Naive thymus-derived CD4-positive, alpha-beta T cell (primary cell): ENCODE measurements at regions not wholly inside any gene's neighbourhood (a gene's known extent, or its start where the extent isn't known, plus 50 kb on each side); places are given as distances from the start of the nearest gene placed in this dataset.
A peak's percentile ranks its signal among the peaks of the same experiment; 100 is the strongest.

ENCODE experiments used
- ATAC-seq: fragments of 150-1000 bp; cut with Tn5 transposase; 2 replicates; pipeline ENCODE4 v1.10.0; 2021; ENCODE audit warnings: mild to moderate bottlenecking, moderate library complexity
- CTCF ChIA-PET: fragments of 350-600 bp; sonication (Branson Sonifier 250); formaldehyde crosslinking; loops from one replicate; lab custom pipeline; 2021; ENCODE audit warnings: antibody characterized with exemption; lab: Charles Lee
- POLR2A ChIA-PET: fragments of 350-600 bp; sonication (Branson Sonifier 250); formaldehyde crosslinking; loops from one replicate; lab custom pipeline; 2021; ENCODE audit warnings: antibody characterized with exemption, inconsistent platforms; lab: Charles Lee
- DNase-seq, 9 donors: peaks; one replicate each; pipeline versions ENCODE4 v3.0.0 to v3.0.0-alpha.2; 2020 to 2022; ENCODE audit warnings: mixed read lengths in 1 of 9
- H3K27ac ChIP-seq: one replicate; pipeline ENCODE4 v1.7.0; 2013; ENCODE audit warnings: mild to moderate bottlenecking, low read depth, low read length, moderate library complexity
- H3K27me3 ChIP-seq, 2 donors: one replicate each; pipeline ENCODE4 v1.7.0; 2013; ENCODE audit warnings: low read length in 2 of 2, mild to moderate bottlenecking in 2 of 2, moderate library complexity in 2 of 2; ENCODE audit not compliant: control insufficient read depth in 2 of 2, insufficient read depth in 2 of 2
- H3K36me3 ChIP-seq, 3 experiments: 1 replicate in 2 of 3; 2 replicates in 1 of 3; pipeline ENCODE4 v1.7.0; 2013; ENCODE audit warnings: low read length in 3 of 3, mild to moderate bottlenecking in 3 of 3, moderate library complexity in 1 of 3; ENCODE audit not compliant: insufficient read depth in 3 of 3, control insufficient read depth in 2 of 3
- H3K4me1 ChIP-seq, 2 donors: one replicate each; pipeline ENCODE4 v1.7.0; 2013; ENCODE audit warnings: low read length in 2 of 2, mild to moderate bottlenecking in 2 of 2, moderate library complexity in 1 of 2; ENCODE audit not compliant: control insufficient read depth in 2 of 2, insufficient read depth in 2 of 2
- H3K4me3 ChIP-seq: 2 replicates; pipeline ENCODE4 v1.7.0; 2013; ENCODE audit warnings: mild to moderate bottlenecking, low read length
- H3K9me3 ChIP-seq, 3 experiments: 1 replicate in 2 of 3; 2 replicates in 1 of 3; pipeline ENCODE4 v1.7.0; 2013; ENCODE audit warnings: low read length in 3 of 3; ENCODE audit not compliant: control insufficient read depth in 2 of 3
- H3K27ac Mint-ChIP-seq, 9 donors: one replicate each; pipeline ENCODE4 v1.8.0; 2020 to 2022; ENCODE audit warnings: mixed read lengths in 9 of 9, mild to moderate bottlenecking in 8 of 9, moderate library complexity in 5 of 9, inconsistent platforms in 2 of 9
- H3K27me3 Mint-ChIP-seq, 5 donors: one replicate each; pipeline ENCODE4 v1.8.0; 2021 to 2022; ENCODE audit warnings: mixed read lengths in 5 of 5, mild to moderate bottlenecking in 1 of 5
- H3K36me3 Mint-ChIP-seq, 5 donors: one replicate each; pipeline ENCODE4 v1.8.0; 2020 to 2022; ENCODE audit warnings: mixed read lengths in 5 of 5, mild to moderate bottlenecking in 3 of 5, inconsistent platforms in 1 of 5
- H3K4me1 Mint-ChIP-seq, 7 donors: one replicate each; pipeline ENCODE4 v1.8.0; 2020 to 2022; ENCODE audit warnings: mixed read lengths in 7 of 7, mild to moderate bottlenecking in 3 of 7, inconsistent platforms in 1 of 7
- H3K4me3 Mint-ChIP-seq, 10 donors: one replicate each; pipeline ENCODE4 v1.8.0; 2020 to 2022; ENCODE audit warnings: mild to moderate bottlenecking in 10 of 10, mixed read lengths in 10 of 10, moderate library complexity in 6 of 10, inconsistent platforms in 2 of 10
- H3K9me3 Mint-ChIP-seq, 11 donors: one replicate each; pipeline ENCODE4 v1.8.0; 2020 to 2022; ENCODE audit warnings: mixed read lengths in 11 of 11, mild to moderate bottlenecking in 4 of 11, inconsistent platforms in 1 of 11, moderate library complexity in 1 of 11
- intact Hi-C, 2 donors: fragments of 100-400 bp; cut with micrococcal nuclease; formaldehyde crosslinking; loops; one replicate each; pipeline ENCODE4 v1.15.1; 2023

DNA sequence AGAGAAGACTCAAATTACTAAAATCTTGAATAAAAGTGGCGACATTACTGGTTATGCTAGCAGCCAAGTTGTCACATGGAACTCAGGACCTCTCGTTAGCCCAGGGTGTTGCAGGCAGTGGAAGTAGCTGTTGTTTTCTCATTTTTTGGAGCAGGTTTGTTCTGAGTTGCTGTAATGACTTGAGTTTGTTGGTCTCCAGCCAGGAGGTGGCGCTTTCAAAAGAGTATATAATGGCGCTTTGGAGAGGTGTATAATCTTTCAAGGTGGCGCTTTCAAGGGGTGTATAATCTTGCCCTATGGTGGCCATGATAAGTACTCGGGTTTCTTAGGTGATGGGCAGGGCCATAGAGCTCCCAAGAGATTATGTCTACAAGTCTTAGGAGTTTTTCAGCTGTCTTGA lies 632.7 kb downstream of the NTRK3 start:
- Histone ChIP-seq H3K27ac (no peak overlapping the region), H3K27me3 (no peaks in the 10 kb centered on the region), H3K4me3 (no peak overlapping the region), H3K9me3 (no peaks in the 10 kb centered on the region), H3K36me3 (no peaks in the 10 kb centered on the region), H3K4me1 (no peaks in the 10 kb centered on the region)
- intact Hi-C loops, result no loop called here
- DNase-seq (no peak), ATAC-seq (no peak)
- ChIA-PET POLR2A (no interaction called here), CTCF (no interaction called here)
- H3K4me3 Mint-ChIP-seq, result no peak overlapping the region
- H3K27me3 Mint-ChIP-seq, result peaks cover 0 to 3% (median 0%) of the 10 kb centered on the region in 5 donors
- peaks cover 0 to 7% (median 2%) of the 10 kb centered on the region in 7 donors for H3K4me1 Mint-ChIP-seq
- H3K27ac Mint-ChIP-seq, result no peak overlapping the region
- peaks cover 0 to 12% (median 5%) of the 10 kb centered on the region in 11 donors for H3K9me3 Mint-ChIP-seq
- peaks cover 0 to 4% (median 0%) of the 10 kb centered on the region in 5 donors for H3K36me3 Mint-ChIP-seq

- Histone ChIP-seq H3K27ac (no peak overlapping the region), H3K9me3 (no peaks in the 10 kb centered on the region), H3K36me3 (no peaks in the 10 kb centered on the region), H3K4me1 (no peaks in the 10 kb centered on the region), H3K27me3 (no peaks in the 10 kb centered on the region), H3K4me3 (no peak overlapping the region)
- ATAC-seq, result no peak
- DNase-seq, result no peak
- Mint-ChIP-seq H3K9me3 (peaks cover 0 to 12% (median 5%) of the 10 kb centered on the region in 11 donors), H3K27ac (no peak overlapping the region), H3K36me3 (peaks cover 0 to 4% (median 0%) of the 10 kb centered on the region in 5 donors), H3K4me1 (peaks cover 0 to 11% (median 6%) of the 10 kb centered on the region in 7 donors), H3K27me3 (no peaks in the 10 kb centered on the region), H3K4me3 (no peak overlapping the region)
- ChIA-PET CTCF (interaction anchor here (0.8 kb wide), 1 partner anchor 14 kb away, joined by 3 read pairs; no protein-coding TSS in a partner anchor), POLR2A (no interaction called here)
- intact Hi-C loops, result no loop called here
These were observed 636.1 kb downstream of the NTRK3 start for GRCh38 chr15:87620393-87620792.

DNA sequence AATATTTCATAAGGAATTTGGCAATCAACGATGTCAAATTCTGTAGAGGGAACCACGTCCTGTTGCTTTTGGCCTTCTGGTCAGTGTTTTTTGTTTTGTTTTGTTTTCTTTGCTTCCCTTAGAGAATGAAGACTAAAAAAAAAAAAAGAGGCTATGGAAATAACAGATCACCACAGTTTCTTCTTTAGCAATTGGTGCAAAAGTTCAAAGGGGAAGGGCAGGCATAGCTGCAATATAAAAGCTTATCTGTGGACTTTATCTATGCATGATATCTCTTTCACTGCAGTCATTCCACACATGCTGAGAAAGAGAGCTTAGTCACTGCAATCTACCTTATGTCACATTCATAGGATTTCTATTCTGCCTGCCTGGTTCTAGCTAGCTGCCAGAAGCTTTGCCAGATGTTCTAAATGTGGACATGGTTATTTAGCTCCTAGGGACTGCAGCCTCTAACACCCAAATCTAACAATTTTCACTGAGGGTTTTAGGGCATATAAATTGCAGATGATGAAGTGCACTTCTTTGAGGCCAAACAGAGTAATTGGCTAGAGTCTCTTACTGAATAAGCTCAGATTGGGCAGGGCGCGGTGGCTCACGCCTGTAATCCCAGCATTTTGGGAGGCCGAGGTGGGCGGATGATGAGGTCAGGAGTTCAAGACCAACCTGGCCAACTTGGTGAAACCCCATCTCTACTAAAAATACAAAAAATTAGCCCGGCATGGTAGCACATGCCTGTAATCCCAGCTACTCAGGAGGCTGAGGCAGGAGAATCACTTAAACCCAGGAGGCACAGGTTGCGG lies 637.2 kb downstream of the NTRK3 start:
- H3K9me3 ChIP-seq, result no peaks in the 10 kb centered on the region
- ChIA-PET POLR2A (interaction anchor here (0.6 kb wide), 1 partner anchor 13 kb away, joined by 5 read pairs; no protein-coding TSS in a partner anchor), CTCF (interaction anchor here (0.5 kb wide), 1 partner anchor 99 kb away, joined by 3 read pairs; no protein-coding TSS in a partner anchor)
- peak; percentile 14 for ATAC-seq
- peaks cover 0 to 12% (median 7%) of the 10 kb centered on the region in 11 donors for H3K9me3 Mint-ChIP-seq
- intact Hi-C loops, result no loop called here
- no peaks in the 10 kb centered on the region for H3K27me3 ChIP-seq
- H3K4me3 ChIP-seq, result no peak overlapping the region
- H3K4me1 Mint-ChIP-seq, result peaks cover 0 to 11% (median 6%) of the 10 kb centered on the region in 7 donors
- H3K4me3 Mint-ChIP-seq, result no peak overlapping the region
- H3K27me3 Mint-ChIP-seq, result peaks cover 0 to 6% (median 0%) of the 10 kb centered on the region in 5 donors
- H3K36me3 Mint-ChIP-seq, result peaks cover 0 to 4% (median 0%) of the 10 kb centered on the region in 5 donors
- no peaks in the 10 kb centered on the region for H3K4me1 ChIP-seq
- DNase-seq, result no peak
- H3K27ac ChIP-seq, result no peak overlapping the region
- no peaks in the 10 kb centered on the region for H3K36me3 ChIP-seq
- no peak overlapping the region for H3K27ac Mint-ChIP-seq

DNA sequence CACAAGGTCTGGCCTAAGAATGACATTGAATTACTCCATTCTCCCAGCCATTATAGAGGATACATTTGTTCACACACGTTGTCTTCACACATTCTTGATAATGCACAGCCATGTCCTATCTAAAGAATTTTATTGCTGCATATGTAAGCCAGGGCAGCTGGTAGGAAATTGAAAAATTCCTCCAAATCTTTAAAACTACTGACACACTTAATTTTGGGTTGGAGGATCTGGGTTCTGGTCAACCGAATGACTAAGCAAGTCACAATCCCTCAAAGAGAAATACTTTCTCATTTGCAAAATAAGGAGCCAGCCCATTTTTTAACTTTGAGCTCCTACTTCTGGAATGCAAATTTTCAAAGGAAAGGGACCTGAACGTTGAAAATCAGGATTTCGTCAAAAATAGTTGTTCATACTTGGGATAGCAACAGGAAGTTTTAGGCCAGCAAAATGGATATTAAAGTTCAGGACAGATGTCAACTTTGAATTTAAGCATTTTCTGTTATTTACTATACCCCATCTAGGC lies 638.3 kb downstream of the NTRK3 start:
- ATAC-seq (no peak), DNase-seq (no peak)
- CTCF ChIA-PET, result interaction anchor here (0.5 kb wide), 1 partner anchor 100 kb away, joined by 3 read pairs; no protein-coding TSS in a partner anchor
- Mint-ChIP-seq H3K27ac (no peak overlapping the region), H3K9me3 (peaks cover 0 to 12% (median 6%) of the 10 kb centered on the region in 11 donors), H3K27me3 (peaks cover 0 to 6% (median 0%) of the 10 kb centered on the region in 5 donors), H3K4me1 (peaks cover 0 to 11% (median 6%) of the 10 kb centered on the region in 7 donors), H3K36me3 (peaks cover 0 to 4% (median 0%) of the 10 kb centered on the region in 5 donors), H3K4me3 (no peak overlapping the region)
- Histone ChIP-seq H3K27me3 (no peaks in the 10 kb centered on the region), H3K9me3 (no peaks in the 10 kb centered on the region), H3K27ac (no peak overlapping the region), H3K36me3 (no peaks in the 10 kb centered on the region), H3K4me3 (no peak overlapping the region), H3K4me1 (no peaks in the 10 kb centered on the region)
- intact Hi-C loops, result no loop called here
- POLR2A ChIA-PET, result no interaction called here

GRCh38 chr15:87614704-87615103 lies 641.8 kb downstream of the NTRK3 start:
- H3K4me3 Mint-ChIP-seq, result no peak overlapping the region
- Histone ChIP-seq H3K27me3 (no peaks in the 10 kb centered on the region), H3K9me3 (no peaks in the 10 kb centered on the region), H3K36me3 (no peaks in the 10 kb centered on the region), H3K4me1 (no peaks in the 10 kb centered on the region), H3K4me3 (no peak overlapping the region), H3K27ac (no peak overlapping the region)
- no peaks in the 10 kb centered on the region for H3K36me3 Mint-ChIP-seq
- peaks cover 0 to 11% (median 6%) of the 10 kb centered on the region in 7 donors for H3K4me1 Mint-ChIP-seq
- ChIA-PET POLR2A (no interaction called here), CTCF (no interaction called here)
- intact Hi-C loops, result no loop called here
- ATAC-seq, result no peak
- peaks cover 0 to 7% (median 3%) of the 10 kb centered on the region in 5 donors for H3K27me3 Mint-ChIP-seq
- H3K27ac Mint-ChIP-seq, result no peak overlapping the region
- H3K9me3 Mint-ChIP-seq, result peaks cover 0 to 5% (median 0%) of the 10 kb centered on the region in 11 donors
- DNase-seq, result no peak

GRCh38 chr15:87610366-87610765 lies 646.2 kb downstream of the NTRK3 start:
- POLR2A ChIA-PET, result no interaction called here
- intact Hi-C loops, result no loop called here
- Histone ChIP-seq H3K4me1 (no peaks in the 10 kb centered on the region), H3K9me3 (no peaks in the 10 kb centered on the region), H3K36me3 (no peaks in the 10 kb centered on the region), H3K27ac (no peak overlapping the region), H3K27me3 (no peaks in the 10 kb centered on the region), H3K4me3 (no peak overlapping the region)
- Mint-ChIP-seq H3K4me3 (no peak overlapping the region), H3K27me3 (peaks cover 0 to 9% (median 6%) of the 10 kb centered on the region in 5 donors), H3K27ac (no peak overlapping the region), H3K4me1 (peaks cover 0 to 3% (median 0%) of the 10 kb centered on the region in 7 donors), H3K36me3 (no peaks in the 10 kb centered on the region), H3K9me3 (peaks cover 0 to 5% (median 0%) of the 10 kb centered on the region in 11 donors)
- DNase-seq (no peak), ATAC-seq (no peak)
- CTCF ChIA-PET, result no interaction called here
